ENCODE measurements at regions not wholly inside any gene's neighbourhood (a gene's known extent, or its start where the extent isn't known, plus 50 kb on each side); places are given as distances from the start of the nearest gene placed in this dataset.

GRCh38 chr18:64337018-64337417 is 188.1 kb upstream of the LINC00305 start:
- no peak for TF ChIP-seq CTCF (IDR thresholded peaks at IDR 0.05)
- TF ChIP-seq POLR2A (IDR thresholded peaks at IDR 0.05) = no peak

Data from adrenal gland (tissue), 5 donors.